ENCODE measurements at regions not wholly inside any gene's neighbourhood (a gene's known extent, or its start where the extent isn't known, plus 50 kb on each side); places are given as distances from the start of the nearest gene placed in this dataset.

GRCh38 chr21:38913120-38913892 is 107.6 kb downstream of the ETS2 start:
- TF ChIP-seq CTCF (IDR thresholded peaks at IDR 0.05; ENCODE audit: low read depth, low read length, missing input control), result no peak
- TF ChIP-seq REST (IDR thresholded peaks at IDR 0.05), result peak; percentile 55
- TF ChIP-seq JUND (IDR thresholded peaks at IDR 0.05), result peak in 1 of 2 donors; percentile 60
- peak; percentile 56 for TF ChIP-seq MAX (IDR thresholded peaks at IDR 0.05)
- peak; percentile 54 to 64 for TF ChIP-seq RAD21 (IDR thresholded peaks at IDR 0.05)
- no peak for TF ChIP-seq ZBTB33 (IDR thresholded peaks at IDR 0.05)
- TF ChIP-seq TAF1 (conservative IDR thresholded peaks at IDR 0.05), result no peak
- no peak for TF ChIP-seq FOXA1 (IDR thresholded peaks at IDR 0.05)
- TF ChIP-seq HNF4G (IDR thresholded peaks at IDR 0.05), result no peak
- TF ChIP-seq RXRA (IDR thresholded peaks at IDR 0.05), result peak; percentile 75 to 83
- TF ChIP-seq EGR1 (IDR thresholded peaks at IDR 0.05; ENCODE audit: low read depth in 2 of 2), result peak; percentile 100
- no peak for TF ChIP-seq GABPA (IDR thresholded peaks at IDR 0.05 in 1 of 2, conservative IDR thresholded peaks at IDR 0.05 in 1 of 2)
- peak; percentile 12 for TF ChIP-seq FOXA2 (IDR thresholded peaks at IDR 0.05)
